GM23338 (cell line): ENCODE measurements at regions not wholly inside any gene's neighbourhood (a gene's known extent, or its start where the extent isn't known, plus 50 kb on each side); places are given as distances from the start of the nearest gene placed in this dataset.

Source experiments
- ATAC-seq: fragments of 200-7000 bp; cut with Tn5 transposase; 3 replicates; pipeline ENCODE4 v1.9.1; 2020
- DNase-seq: peaks from one replicate; pipeline ENCODE4 v3.0.0-alpha.2; 2015; ENCODE audit warnings: low spot score
- H2AFZ ChIP-seq: fragments of 200-600 bp; sonication (generic); 2 replicates; pipeline ENCODE4 v1.8.0; 2016; ENCODE audit warnings: antibody characterized with exemption, mild to moderate bottlenecking, moderate library complexity
- H3F3A ChIP-seq: fragments of 200-600 bp; sonication (generic); replicated peaks from 2 replicates; pipeline ENCODE4 v1.8.0; 2017; ENCODE audit warnings: antibody characterized with exemption, mixed run types, low read depth
- H3K27ac ChIP-seq: fragments of 200-600 bp; sonication (generic); 2 replicates; pipeline ENCODE4 v1.6.1; 2016; ENCODE audit warnings: low read depth
- H3K27me3 ChIP-seq: fragments of 200-600 bp; sonication (generic); 2 replicates; pipeline ENCODE4 v1.8.0; 2016; ENCODE audit warnings: mild to moderate bottlenecking, mixed run types, moderate library complexity; ENCODE audit not compliant: insufficient read depth
- H3K36me3 ChIP-seq: fragments of 200-600 bp; sonication (generic); 2 replicates; pipeline ENCODE4 v1.8.0; 2016; ENCODE audit warnings: mild to moderate bottlenecking; ENCODE audit not compliant: insufficient read depth
- H3K4me1 ChIP-seq: fragments of 200-600 bp; sonication (generic); 2 replicates; pipeline ENCODE4 v1.8.0; 2016; ENCODE audit warnings: mild to moderate bottlenecking, moderate library complexity; ENCODE audit not compliant: insufficient read depth
- H3K4me2 ChIP-seq: fragments of 200-600 bp; sonication (generic); 2 replicates; pipeline ENCODE4 v1.7.1; 2017; ENCODE audit warnings: mixed run types
- H3K4me3 ChIP-seq: fragments of 200-600 bp; sonication (generic); 2 replicates; pipeline ENCODE4 v1.6.1; 2016; ENCODE audit warnings: mixed run types
- H3K79me2 ChIP-seq: fragments of 200-600 bp; sonication (generic); replicated peaks from 2 replicates; pipeline ENCODE4 v1.8.0; 2017; ENCODE audit warnings: mild to moderate bottlenecking; ENCODE audit not compliant: insufficient read depth
- H3K9me2 ChIP-seq: fragments of 200-600 bp; sonication (generic); 2 replicates; pipeline ENCODE4 v1.8.0; 2017; ENCODE audit not compliant: insufficient read depth
- H4K20me1 ChIP-seq: fragments of 200-600 bp; sonication (generic); replicated peaks from 2 replicates; pipeline ENCODE4 v1.8.0; 2017; ENCODE audit warnings: mild to moderate bottlenecking; ENCODE audit not compliant: insufficient read depth
- H3K27ac Mint-ChIP-seq: 2 replicates; pipeline ENCODE4 v1.8.0; 2020; ENCODE audit warnings: inconsistent platforms, mild to moderate bottlenecking, moderate library complexity, mixed read lengths
- H3K27me3 Mint-ChIP-seq: 3 replicates; pipeline ENCODE4 v1.8.0; 2022; ENCODE audit warnings: low read depth, mild to moderate bottlenecking, moderate library complexity, mixed read lengths, inconsistent platforms; ENCODE audit not compliant: insufficient read depth, poor library complexity
- H3K36me3 Mint-ChIP-seq: 3 replicates; pipeline ENCODE4 v1.8.0; 2021; ENCODE audit warnings: low read depth, mild to moderate bottlenecking, inconsistent platforms, moderate library complexity, mixed read lengths
- H3K4me1 Mint-ChIP-seq: 3 replicates; pipeline ENCODE4 v1.8.0; 2020; ENCODE audit warnings: mild to moderate bottlenecking, inconsistent platforms, mixed read lengths
- H3K4me3 Mint-ChIP-seq: 3 replicates; pipeline ENCODE4 v1.8.0; 2021; ENCODE audit warnings: moderate library complexity, mild to moderate bottlenecking, inconsistent platforms, mixed read lengths
- H3K9me3 Mint-ChIP-seq: 3 replicates; pipeline ENCODE4 v1.8.0; 2020; ENCODE audit warnings: moderate library complexity, mild to moderate bottlenecking, inconsistent platforms, mixed read lengths
- CREB1 ChIP-seq: fragments of 250-450 bp; sonication (Bioruptor Pico); IDR thresholded peaks from 2 replicates; pipeline ENCODE4 v1.5.0; 2020; ENCODE audit warnings: low read depth, mild to moderate bottlenecking, moderate library complexity
- CTCF ChIP-seq, 2 experiments: fragments of 200-600 bp in 1 of 2; sonication (generic) in 1 of 2; conservative IDR thresholded peaks; 2 replicates each; pipeline versions ENCODE4 v1.5.1 to v1.6.1; 2016 to 2017; ENCODE audit warnings: antibody characterized with exemption in 2 of 2, low read depth in 2 of 2, mild to moderate bottlenecking in 2 of 2, moderate library complexity in 1 of 2
- ETS1 ChIP-seq: IDR thresholded peaks from 2 replicates; pipeline ENCODE4 v1.6.1; 2016; ENCODE audit warnings: antibody characterized with exemption
- EZH2 ChIP-seq: fragments of 200-600 bp; sonication (generic); IDR thresholded peaks from one replicate; pipeline ENCODE4 v1.8.0; 2017; ENCODE audit warnings: antibody characterized with exemption, mild to moderate bottlenecking, low read depth; ENCODE audit not compliant: unreplicated experiment
- EZH2phosphoT487 ChIP-seq: fragments of 200-600 bp; sonication (generic); IDR thresholded peaks from one replicate; pipeline ENCODE4 v1.8.1; 2018; ENCODE audit warnings: antibody characterized with exemption; ENCODE audit not compliant: unreplicated experiment
- JUNB ChIP-seq: IDR thresholded peaks from one replicate; pipeline ENCODE4 v1.6.1; 2016; ENCODE audit warnings: antibody characterized with exemption; ENCODE audit not compliant: unreplicated experiment
- NANOG ChIP-seq: IDR thresholded peaks from 2 replicates; pipeline ENCODE4 v1.6.1; 2016; ENCODE audit warnings: antibody characterized with exemption, borderline replicate concordance
- POLR2AphosphoS5 ChIP-seq: IDR thresholded peaks from 2 replicates; pipeline ENCODE4 v1.6.1; 2016; ENCODE audit warnings: antibody characterized with exemption, low read depth
- REST ChIP-seq: IDR thresholded peaks from one replicate; pipeline ENCODE4 v1.6.1; 2018; ENCODE audit warnings: antibody characterized with exemption; ENCODE audit not compliant: unreplicated experiment
- STAT1 ChIP-seq: IDR thresholded peaks from one replicate; pipeline ENCODE4 v1.6.1; 2016; ENCODE audit warnings: antibody characterized with exemption; ENCODE audit not compliant: unreplicated experiment
- ZNF114 ChIP-seq: fragments of 250-450 bp; sonication (Bioruptor Pico); IDR thresholded peaks from 2 replicates; pipeline ENCODE4 v1.5.0; 2020; ENCODE audit warnings: mild to moderate bottlenecking, moderate library complexity
- ZNF331 ChIP-seq: fragments of 250-450 bp; sonication (Bioruptor Pico); IDR thresholded peaks from 2 replicates; pipeline ENCODE4 v1.5.0; 2020; ENCODE audit warnings: low read depth, mild to moderate bottlenecking, moderate library complexity
- ZNF462 ChIP-seq: fragments of 250-450 bp; sonication (Bioruptor Pico); IDR thresholded peaks from 2 replicates; pipeline ENCODE4 v1.5.0; 2020; ENCODE audit warnings: mild to moderate bottlenecking, moderate library complexity

DNA sequence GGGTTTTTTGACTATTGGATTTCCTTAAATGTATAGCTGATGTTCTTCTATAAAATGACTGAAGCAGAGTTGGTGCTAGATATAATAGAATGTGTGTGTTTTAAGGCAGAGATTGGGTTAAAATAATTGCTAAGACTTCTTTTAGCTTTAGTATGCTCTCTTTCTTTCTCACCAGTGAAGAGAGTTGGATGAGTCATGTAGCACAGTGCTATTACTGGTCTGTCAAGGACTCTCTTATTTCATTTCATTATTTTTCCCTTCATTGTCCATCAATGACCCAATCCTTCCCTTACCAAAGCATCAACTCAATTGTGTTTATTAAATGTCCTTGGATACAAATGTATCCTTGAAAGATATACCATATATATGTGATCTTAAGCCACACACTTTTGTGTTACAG lies 268.9 kb downstream of the IRS2 start (continued):
- no peak for TF ChIP-seq CTCF (conservative IDR thresholded peaks at IDR 0.05; ENCODE audit: low read depth in 2 of 2)

DNA sequence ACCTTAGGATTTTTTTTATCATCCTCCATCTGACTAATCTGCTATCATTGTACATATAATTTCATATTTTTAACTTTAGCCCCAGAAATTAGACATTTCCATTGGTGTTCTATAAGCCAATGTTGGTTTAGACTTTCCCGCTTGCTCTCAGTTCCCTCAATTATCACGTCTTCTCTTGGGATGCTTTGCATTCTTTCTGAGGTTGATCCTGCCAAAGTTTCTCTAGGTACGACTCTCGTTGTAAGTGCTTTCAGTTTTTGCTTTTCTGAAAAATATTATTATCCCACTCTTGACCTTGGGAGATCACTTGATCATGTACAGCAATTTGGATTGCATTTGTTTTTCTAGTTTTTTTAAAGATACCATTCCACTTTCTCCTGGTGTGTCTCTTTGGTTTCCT lies 270.2 kb downstream of the IRS2 start:
- peaks cover 10% of the 10 kb centered on the region; the same call in 1 of the 2 replicates for H3K4me1 ChIP-seq
- no peak overlapping the region for H3K27ac Mint-ChIP-seq
- H3K27ac ChIP-seq: no peak overlapping the region
- H3K79me2 ChIP-seq: no peaks in the 10 kb centered on the region
- no peak overlapping the region for H3K4me3 ChIP-seq
- H3K4me1 Mint-ChIP-seq: peaks cover 16% of the 10 kb centered on the region
- no peaks in the 10 kb centered on the region for H3F3A ChIP-seq
- no peaks in the 10 kb centered on the region for H3K27me3 Mint-ChIP-seq
- H3K9me3 Mint-ChIP-seq: no peaks in the 10 kb centered on the region
- ATAC-seq: no peak
- no peaks in the 10 kb centered on the region for H4K20me1 ChIP-seq
- H3K36me3 Mint-ChIP-seq: no peaks in the 10 kb centered on the region
- no peaks in the 10 kb centered on the region for H3K36me3 ChIP-seq
- DNase-seq: no peak
- H3K9me2 ChIP-seq: peaks cover 10% of the 10 kb centered on the region; the same call in 1 of the 2 replicates
- no peak overlapping the region for H3K4me3 Mint-ChIP-seq
- H2AFZ ChIP-seq: no peak overlapping the region; the same call in 1 of the 2 replicates
- no peak overlapping the region for H3K4me2 ChIP-seq
- H3K27me3 ChIP-seq: no peaks in the 10 kb centered on the region
- TF ChIP-seq STAT1 (no peak), NANOG (no peak), CREB1 (no peak), ZNF462 (CRISPR knock-in tag) (no peak), REST (no peak), POLR2AphosphoS5 (no peak), ETS1 (no peak), ZNF114 (CRISPR knock-in tag) (no peak), JUNB (no peak), ZNF331 (no peak), EZH2 (no peak), EZH2phosphoT487 (no peak)
